ENCODE measurements at regions not wholly inside any gene's neighbourhood (a gene's known extent, or its start where the extent isn't known, plus 50 kb on each side); places are given as distances from the start of the nearest gene placed in this dataset.

DNA sequence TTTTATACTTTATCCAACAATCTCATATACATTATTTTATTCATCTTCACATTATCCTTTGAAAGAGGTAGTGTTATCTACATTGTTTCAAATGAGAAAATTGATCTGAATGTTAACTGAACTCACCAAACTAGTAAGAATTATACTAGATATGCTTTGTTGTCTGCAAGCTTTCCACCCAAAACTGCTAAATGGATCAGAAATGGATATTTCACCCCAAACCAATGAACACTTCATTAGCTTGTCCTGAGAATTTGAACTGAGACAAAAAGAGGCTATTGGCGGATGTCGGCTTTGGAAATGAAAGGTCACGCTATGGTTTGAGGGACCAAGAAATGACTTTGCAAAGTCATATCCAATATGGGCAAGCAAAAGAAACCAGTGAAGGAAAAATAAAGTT lies 201.9 kb upstream of the TRPM3 start:
- no peaks in the 10 kb centered on the region for H3K36me3 ChIP-seq
- ATAC-seq (no peak), DNase-seq (no peak), FAIRE-seq (no peak)
- H3K4me3 ChIP-seq, result no peak overlapping the region
- no peaks in the 10 kb centered on the region for H3K9me3 ChIP-seq
- no peaks in the 10 kb centered on the region for H3K4me1 ChIP-seq
- no peak overlapping the region for H3K27ac ChIP-seq
- 89 to 95% methylated on average over 3 of the region's 3 CpGs for WGBS, 2 donors
- intact Hi-C loops (cut with DNase I), result no loop called here
- TF ChIP-seq, protein P1, sequence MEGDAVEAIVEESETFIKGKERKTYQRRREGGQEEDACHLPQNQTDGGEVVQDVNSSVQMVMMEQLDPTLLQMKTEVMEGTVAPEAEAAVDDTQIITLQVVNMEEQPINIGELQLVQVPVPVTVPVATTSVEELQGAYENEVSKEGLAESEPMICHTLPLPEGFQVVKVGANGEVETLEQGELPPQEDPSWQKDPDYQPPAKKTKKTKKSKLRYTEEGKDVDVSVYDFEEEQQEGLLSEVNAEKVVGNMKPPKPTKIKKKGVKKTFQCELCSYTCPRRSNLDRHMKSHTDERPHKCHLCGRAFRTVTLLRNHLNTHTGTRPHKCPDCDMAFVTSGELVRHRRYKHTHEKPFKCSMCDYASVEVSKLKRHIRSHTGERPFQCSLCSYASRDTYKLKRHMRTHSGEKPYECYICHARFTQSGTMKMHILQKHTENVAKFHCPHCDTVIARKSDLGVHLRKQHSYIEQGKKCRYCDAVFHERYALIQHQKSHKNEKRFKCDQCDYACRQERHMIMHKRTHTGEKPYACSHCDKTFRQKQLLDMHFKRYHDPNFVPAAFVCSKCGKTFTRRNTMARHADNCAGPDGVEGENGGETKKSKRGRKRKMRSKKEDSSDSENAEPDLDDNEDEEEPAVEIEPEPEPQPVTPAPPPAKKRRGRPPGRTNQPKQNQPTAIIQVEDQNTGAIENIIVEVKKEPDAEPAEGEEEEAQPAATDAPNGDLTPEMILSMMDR (IDR thresholded peaks at IDR 0.05), result no peak
- H3K27me3 ChIP-seq, result no peaks in the 10 kb centered on the region

DNA sequence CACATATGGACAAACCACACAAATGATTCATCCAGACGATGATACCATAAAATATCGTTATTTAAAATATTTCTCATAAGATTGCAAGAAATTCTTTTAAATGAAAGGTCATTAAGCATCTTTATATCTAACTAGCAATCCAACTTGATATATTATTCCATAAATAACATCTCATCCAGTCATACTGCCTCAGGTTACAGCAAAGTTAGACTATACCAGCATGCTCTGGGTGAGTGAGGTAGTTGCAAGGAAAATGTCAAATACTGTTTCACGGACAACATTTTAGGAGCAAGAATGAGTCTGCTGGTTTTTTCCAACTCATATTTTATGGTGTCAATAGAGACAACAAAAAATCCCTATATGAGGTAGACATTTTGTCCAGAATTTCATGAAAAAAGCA lies 200.9 kb upstream of the TRPM3 start:
- TF ChIP-seq, protein P1 (IDR thresholded peaks at IDR 0.05), result no peak
- ATAC-seq (no peak), FAIRE-seq (no peak), DNase-seq (no peak)
- Histone ChIP-seq H3K4me1 (no peaks in the 10 kb centered on the region), H3K27ac (no peak overlapping the region), H3K36me3 (no peaks in the 10 kb centered on the region), H3K27me3 (no peaks in the 10 kb centered on the region), H3K4me3 (no peak overlapping the region), H3K9me3 (no peaks in the 10 kb centered on the region)
- WGBS, 2 donors, result 67 to 77% methylated on average over 3 of the region's 3 CpGs
- intact Hi-C loops (cut with DNase I), result no loop called here

DNA sequence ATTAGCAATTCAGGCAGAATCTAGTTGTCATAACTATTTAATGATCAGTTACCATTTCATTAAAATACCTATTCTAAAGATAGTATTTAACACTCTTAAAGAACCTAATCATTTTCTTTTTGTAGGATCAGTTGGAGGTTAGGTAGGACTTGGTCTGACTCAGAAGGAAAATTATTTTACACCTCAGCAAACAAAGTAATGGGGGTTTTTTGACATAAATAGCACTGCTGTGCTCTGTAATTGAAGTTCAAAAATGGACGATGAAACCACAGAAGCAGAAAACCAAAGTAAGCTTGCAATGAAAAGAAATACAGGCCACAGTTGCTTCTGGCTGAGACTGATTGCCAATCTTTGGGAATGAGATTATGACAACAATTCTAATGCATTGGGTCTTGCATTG lies 187.0 kb upstream of the TRPM3 start:
- H3K27ac ChIP-seq, result no peak overlapping the region
- FAIRE-seq (no peak), DNase-seq (no peak), ATAC-seq (no peak)
- no peaks in the 10 kb centered on the region for H3K36me3 ChIP-seq
- intact Hi-C loops (cut with DNase I), result no loop called here
- TF ChIP-seq, protein P1 (IDR thresholded peaks at IDR 0.05), result no peak
- H3K4me3 ChIP-seq, result no peak overlapping the region
- H3K9me3 ChIP-seq, result no peaks in the 10 kb centered on the region
- WGBS, 2 donors, result 54 to 72% methylated on average over 1 of the region's 1 CpG
- no peaks in the 10 kb centered on the region for H3K27me3 ChIP-seq
- no peaks in the 10 kb centered on the region for H3K4me1 ChIP-seq

DNA sequence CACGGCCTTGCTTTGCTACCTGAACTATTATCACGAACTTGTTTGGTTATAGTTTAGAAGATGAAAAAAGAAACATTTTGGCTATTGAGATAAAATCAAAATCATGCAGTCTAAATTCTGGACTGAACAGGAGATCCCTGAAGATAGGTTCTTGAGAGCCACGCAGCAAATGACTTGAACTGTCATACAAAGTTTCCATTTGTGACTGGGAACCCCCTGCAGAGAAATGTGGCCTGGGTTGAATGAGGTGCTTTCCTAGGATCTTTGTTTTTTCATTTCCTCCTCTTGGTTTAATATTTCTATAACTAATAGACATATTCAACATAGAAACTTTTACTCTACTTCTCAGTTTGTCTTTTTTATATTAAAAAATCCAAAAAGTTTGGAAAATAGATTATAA lies 184.7 kb upstream of the TRPM3 start:
- FAIRE-seq (no peak), ATAC-seq (no peak), DNase-seq (no peak)
- no peaks in the 10 kb centered on the region for H3K4me1 ChIP-seq
- 53 to 67% methylated on average over 3 of the region's 3 CpGs for WGBS, 2 donors
- H3K36me3 ChIP-seq, result no peaks in the 10 kb centered on the region
- no peak overlapping the region for H3K27ac ChIP-seq
- H3K4me3 ChIP-seq, result no peak overlapping the region
- H3K27me3 ChIP-seq, result no peaks in the 10 kb centered on the region
- no peaks in the 10 kb centered on the region for H3K9me3 ChIP-seq
- TF ChIP-seq, protein P1 (IDR thresholded peaks at IDR 0.05), result no peak
- intact Hi-C loops (cut with DNase I), result no loop called here

DNA sequence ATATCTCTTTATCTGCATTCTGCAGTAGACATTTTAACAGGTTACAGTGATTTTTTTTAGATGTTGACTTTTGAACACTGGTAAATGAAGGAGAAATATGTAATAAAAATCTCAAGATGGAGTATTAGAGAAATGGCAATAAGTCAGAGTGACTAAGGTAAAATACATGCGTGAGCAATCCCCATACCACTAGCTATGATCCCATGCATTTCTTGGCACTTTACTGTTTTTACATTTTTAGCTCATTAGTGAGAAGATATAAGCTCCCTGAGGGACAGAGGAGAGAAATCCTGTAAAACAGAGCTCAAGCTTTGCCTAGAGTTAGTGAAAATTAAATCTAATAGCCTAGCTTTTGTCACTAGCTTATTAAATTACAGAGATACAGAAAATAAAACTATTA lies 181.9 kb upstream of the TRPM3 start:
- ATAC-seq (no peak), DNase-seq (no peak), FAIRE-seq (no peak)
- Histone ChIP-seq H3K27ac (no peak overlapping the region), H3K9me3 (no peaks in the 10 kb centered on the region), H3K4me3 (no peak overlapping the region), H3K4me1 (no peaks in the 10 kb centered on the region), H3K36me3 (no peaks in the 10 kb centered on the region), H3K27me3 (no peaks in the 10 kb centered on the region)
- WGBS, 2 donors, result 85 to 89% methylated on average over 1 of the region's 1 CpG
- TF ChIP-seq, protein P1 (IDR thresholded peaks at IDR 0.05), result no peak
- intact Hi-C loops (cut with DNase I), result no loop called here

All from pancreas (tissue), 10 donors.